OCI-LY1 (cell line): ENCODE measurements at regions not wholly inside any gene's neighbourhood (a gene's known extent, or its start where the extent isn't known, plus 50 kb on each side); places are given as distances from the start of the nearest gene placed in this dataset.

ENCODE experiments used
- H2AFZ ChIP-seq: fragments of 200-600 bp; sonication (generic), shearing (Covaris generic); 2 replicates; pipeline ENCODE4 v1.6.0; 2014; ENCODE audit warnings: antibody characterized with exemption, mild to moderate bottlenecking, low read length
- H3F3A ChIP-seq: fragments of 200-600 bp; sonication (generic), shearing (Covaris generic); 2 replicates; pipeline ENCODE4 v1.6.0; 2014; ENCODE audit warnings: mild to moderate bottlenecking, antibody characterized with exemption, low read length, moderate library complexity; ENCODE audit not compliant: insufficient read depth
- H3K27ac ChIP-seq: fragments of 200-600 bp; sonication (generic); 2 replicates; pipeline ENCODE4 v1.5.1; 2014; ENCODE audit warnings: low read length, mixed run types, mild to moderate bottlenecking, low read depth; ENCODE audit not compliant: poor library complexity, severe bottlenecking
- H3K27me3 ChIP-seq: fragments of 200-600 bp; sonication (generic); 2 replicates; pipeline ENCODE4 v1.6.0; 2014; ENCODE audit warnings: antibody characterized with exemption, mild to moderate bottlenecking, low read length, moderate library complexity; ENCODE audit not compliant: insufficient read depth
- H3K36me3 ChIP-seq: fragments of 200-600 bp; sonication (generic); 2 replicates; pipeline ENCODE4 v1.6.1; 2014; ENCODE audit warnings: mild to moderate bottlenecking, antibody characterized with exemption, low read length, moderate library complexity, mixed read lengths; ENCODE audit not compliant: insufficient read depth
- H3K4me1 ChIP-seq: fragments of 200-600 bp; sonication (generic); 2 replicates; pipeline ENCODE4 v1.5.1; 2014; ENCODE audit warnings: mild to moderate bottlenecking, low read length, moderate library complexity; ENCODE audit not compliant: insufficient read depth, severe bottlenecking
- H3K4me2 ChIP-seq: fragments of 200-600 bp; sonication (generic), shearing (Covaris generic); 2 replicates; pipeline ENCODE4 v1.6.1; 2014; ENCODE audit warnings: low read length
- H3K4me3 ChIP-seq: fragments of 200-600 bp; sonication (generic); 2 replicates; pipeline ENCODE4 v1.5.1; 2014; ENCODE audit warnings: low read length, low read depth, mild to moderate bottlenecking, mixed read lengths; ENCODE audit not compliant: poor library complexity, severe bottlenecking
- H3K79me2 ChIP-seq: fragments of 200-600 bp; shearing (Covaris generic); 2 replicates; pipeline ENCODE4 v1.6.1; 2016; ENCODE audit warnings: mixed run types, low read length, mixed read lengths; ENCODE audit not compliant: insufficient read depth
- H3K9ac ChIP-seq: fragments of 200-600 bp; sonication (generic), shearing (Covaris generic); 2 replicates; pipeline ENCODE4 v1.6.1; 2014; ENCODE audit warnings: mild to moderate bottlenecking, low read length, mixed read lengths
- H3K9me2 ChIP-seq: fragments of 200-600 bp; sonication (generic), shearing (Covaris generic); 2 replicates; pipeline ENCODE4 v1.6.1; 2014; ENCODE audit warnings: low read depth, mild to moderate bottlenecking, low read length, mixed read lengths
- H3K9me3 ChIP-seq: fragments of 200-600 bp; shearing (Covaris generic); 2 replicates; pipeline ENCODE4 v1.6.1; 2014; ENCODE audit warnings: low read length, mixed read lengths
- H4K20me1 ChIP-seq: fragments of 200-600 bp; sonication (generic), shearing (Covaris generic); 2 replicates; pipeline ENCODE4 v1.6.0; 2016; ENCODE audit warnings: mild to moderate bottlenecking, low read length; ENCODE audit not compliant: insufficient read depth
- CTCF ChIP-seq: fragments of 200-600 bp; sonication (generic), shearing (Covaris generic); IDR thresholded peaks from 2 replicates; pipeline ENCODE4 v1.5.1; 2017; ENCODE audit warnings: mild to moderate bottlenecking, antibody characterized with exemption, low read length, moderate library complexity, mixed read lengths
- EZH2 ChIP-seq: fragments of 200-600 bp; sonication (generic), shearing (Covaris generic); IDR thresholded peaks from 2 replicates; pipeline ENCODE4 v1.8.0; 2017; ENCODE audit warnings: borderline replicate concordance, mixed run types, mild to moderate bottlenecking, antibody characterized with exemption, low read length, moderate library complexity, mixed read lengths

GRCh38 chr17:31654936-31655335 is 204.1 kb downstream of the COPRS start:
- no peaks in the 10 kb centered on the region for H3K36me3 ChIP-seq
- no peak overlapping the region for H3K4me3 ChIP-seq
- H3K4me1 ChIP-seq: no peaks in the 10 kb centered on the region
- H3K27ac ChIP-seq: no peak overlapping the region
- no peaks in the 10 kb centered on the region for H3K27me3 ChIP-seq
- no peaks in the 10 kb centered on the region for H4K20me1 ChIP-seq
- no peaks in the 10 kb centered on the region for H3F3A ChIP-seq
- no peak overlapping the region for H3K9ac ChIP-seq
- H3K4me2 ChIP-seq: no peak overlapping the region
- H3K9me3 ChIP-seq: no peaks in the 10 kb centered on the region
- H3K9me2 ChIP-seq: no peaks in the 10 kb centered on the region
- TF ChIP-seq CTCF (no peak), EZH2 (no peak)
- H3K79me2 ChIP-seq: no peaks in the 10 kb centered on the region
- no peak overlapping the region for H2AFZ ChIP-seq

- H3K4me3 ChIP-seq: no peak overlapping the region
- TF ChIP-seq CTCF (no peak), EZH2 (no peak)
- no peak overlapping the region for H3K4me2 ChIP-seq
- H3K36me3 ChIP-seq: no peaks in the 10 kb centered on the region
- no peaks in the 10 kb centered on the region for H3K79me2 ChIP-seq
- H4K20me1 ChIP-seq: no peaks in the 10 kb centered on the region
- H2AFZ ChIP-seq: no peak overlapping the region
- no peaks in the 10 kb centered on the region for H3K4me1 ChIP-seq
- no peaks in the 10 kb centered on the region for H3F3A ChIP-seq
- no peak overlapping the region for H3K9ac ChIP-seq
- H3K9me2 ChIP-seq: no peaks in the 10 kb centered on the region
- H3K27me3 ChIP-seq: no peaks in the 10 kb centered on the region
- no peak overlapping the region for H3K27ac ChIP-seq
- no peaks in the 10 kb centered on the region for H3K9me3 ChIP-seq
These were observed 205.4 kb downstream of the COPRS start for GRCh38 chr17:31653691-31654090.

DNA sequence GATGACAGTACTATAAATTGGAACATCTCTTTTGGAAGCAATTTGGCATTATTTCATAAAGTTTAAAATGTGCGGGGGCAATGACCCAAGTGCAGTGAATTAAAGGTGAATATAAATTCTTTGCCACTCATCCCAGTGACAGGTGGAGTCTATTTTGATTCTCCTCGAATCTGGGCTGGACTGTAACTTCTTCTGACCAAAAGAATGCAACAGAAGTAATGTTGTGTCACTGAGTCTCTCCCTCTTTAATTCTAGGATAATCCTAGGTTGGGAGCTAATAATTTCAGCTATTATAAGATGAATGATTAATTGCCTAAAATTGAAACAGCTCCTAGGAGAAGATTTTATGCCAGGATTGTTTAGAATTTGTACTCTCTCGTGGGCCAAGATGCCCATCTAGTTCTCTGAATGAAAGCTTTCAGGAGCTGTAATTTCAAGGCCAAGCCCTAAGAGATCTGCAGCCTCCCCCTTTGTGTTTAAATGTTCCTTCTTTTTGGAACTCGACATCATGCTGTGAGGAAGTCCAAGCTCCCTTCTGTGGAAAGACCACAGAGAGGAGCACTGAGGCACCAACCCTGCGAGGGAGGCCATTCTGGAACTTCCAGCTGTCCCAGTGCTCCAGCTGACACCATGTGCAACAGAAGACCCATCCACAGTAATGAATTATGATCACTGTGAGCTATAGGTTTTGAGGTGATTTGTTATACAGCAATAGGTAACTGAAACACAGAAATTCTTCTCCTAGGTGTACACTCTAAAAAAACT is 208.1 kb downstream of the COPRS start:
- Histone ChIP-seq H3K36me3 (no peaks in the 10 kb centered on the region), H2AFZ (no peak overlapping the region), H3F3A (no peaks in the 10 kb centered on the region), H3K4me2 (no peak overlapping the region), H3K4me1 (no peaks in the 10 kb centered on the region), H3K79me2 (no peaks in the 10 kb centered on the region), H3K9me3 (no peaks in the 10 kb centered on the region), H3K27ac (no peak overlapping the region), H3K9ac (no peak overlapping the region), H3K27me3 (no peaks in the 10 kb centered on the region), H3K4me3 (no peak overlapping the region), H3K9me2 (no peaks in the 10 kb centered on the region), H4K20me1 (no peaks in the 10 kb centered on the region)
- TF ChIP-seq CTCF: no peak
- no peak for TF ChIP-seq EZH2
